Activated CD4-positive, alpha-beta T cell treated with anti-CD3 and anti-CD28 coated beads, Interleukin-10, Interleukin-2, amounts not matched to agents 100 ng/mL and 50 ng/mL, durations not matched to agents 16 hours and 8 hours (primary cell): ENCODE measurements at regions not wholly inside any gene's neighbourhood (a gene's known extent, or its start where the extent isn't known, plus 50 kb on each side); places are given as distances from the start of the nearest gene placed in this dataset.

Experiments used
- DNase-seq: peaks from one replicate; pipeline ENCODE4 v3.0.0-alpha.2; 2020

DNA sequence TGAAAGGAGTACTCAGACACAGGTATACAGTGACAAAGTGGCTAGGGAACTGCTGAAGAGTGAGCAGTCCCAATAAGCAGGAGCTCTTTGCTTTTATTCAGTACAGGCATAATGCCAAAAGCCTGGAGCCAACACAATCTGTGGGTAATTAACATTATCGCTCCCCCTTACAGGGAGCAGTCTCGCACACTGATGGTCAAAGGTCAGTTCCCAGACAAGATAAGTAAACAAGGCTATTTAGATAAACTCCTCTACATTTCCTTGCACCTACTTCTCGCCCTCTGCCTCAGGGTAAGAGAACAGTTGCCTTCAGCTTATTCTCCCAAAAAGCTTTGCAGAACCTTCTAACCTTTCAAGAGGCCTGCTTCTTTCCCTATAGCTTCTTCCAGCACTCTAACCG lies 73.9 kb upstream of the TAF9B start:
- no peak for DNase-seq

DNA sequence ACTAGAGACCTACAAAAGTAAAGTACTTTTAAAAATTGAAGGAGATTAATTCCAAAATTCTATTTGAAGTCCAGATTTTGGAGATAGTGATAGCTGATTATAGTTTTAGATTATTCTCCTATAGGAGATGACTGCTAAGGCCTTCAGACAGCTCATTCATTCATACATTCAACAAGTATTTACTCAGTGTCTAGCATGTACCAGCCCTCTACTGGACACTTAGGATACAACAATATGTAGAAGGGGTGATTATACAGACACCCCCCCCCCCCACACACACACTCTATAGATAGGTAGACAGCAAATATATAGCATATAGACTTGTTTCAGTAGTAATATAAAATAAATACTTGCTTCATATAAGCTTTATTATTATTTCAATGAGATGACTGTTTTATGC lies 60.4 kb upstream of the TAF9B start:
- peak; percentile 32 for DNase-seq
